ENCODE measurements at regions not wholly inside any gene's neighbourhood (a gene's known extent, or its start where the extent isn't known, plus 50 kb on each side); places are given as distances from the start of the nearest gene placed in this dataset.
"Not testable (repeated sequence)": the region's sequence is repeated elsewhere in the genome, so short reads cannot be mapped to it uniquely, and the experiment has no call there.

- no peak for DNase-seq
These were observed 1095.8 kb downstream of the UQCRFS1 start for GRCh38 chr19:28117143-28117542.

DNA sequence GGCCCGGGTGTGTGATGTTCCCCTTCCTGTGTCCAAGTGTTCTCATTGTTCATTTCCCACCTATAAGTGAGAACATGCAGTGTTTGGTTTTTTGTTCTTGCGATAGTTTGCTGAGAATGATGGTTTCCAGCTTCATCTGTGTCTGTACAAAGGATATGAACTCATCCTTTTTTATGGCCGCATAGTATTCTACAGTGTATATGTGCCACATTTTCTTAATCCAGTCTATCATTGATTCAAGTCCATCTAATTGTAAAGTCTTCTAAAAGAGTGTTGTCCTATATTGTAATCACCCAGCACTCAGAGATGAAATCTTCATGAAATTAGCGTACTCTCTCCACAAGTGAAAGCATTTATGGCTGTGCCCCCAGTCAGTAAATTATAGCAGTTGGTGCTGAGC, 1096.6 kb downstream of the UQCRFS1 start:
- DNase-seq, result not testable (repeated sequence)

DNA sequence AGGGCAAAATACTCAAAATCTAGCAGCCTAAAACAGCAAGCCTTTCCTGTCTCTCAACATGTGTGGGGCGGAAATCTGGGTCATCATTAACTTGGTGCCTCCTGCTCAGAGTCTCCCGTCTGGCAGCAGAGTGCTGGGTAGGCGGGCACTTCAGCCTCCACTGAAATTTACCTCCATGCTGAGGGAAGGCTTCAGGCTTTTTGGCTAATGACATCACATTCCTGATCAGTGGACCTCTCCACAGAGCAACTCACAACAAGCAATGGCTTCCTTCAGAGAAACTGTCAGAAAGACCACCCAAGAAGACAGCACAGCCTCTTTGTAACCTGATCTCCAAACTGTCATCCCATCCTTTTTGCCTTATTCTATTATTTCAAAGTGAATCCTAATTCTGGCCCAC, 1109.0 kb downstream of the UQCRFS1 start:
- DNase-seq, result no peak

DNA sequence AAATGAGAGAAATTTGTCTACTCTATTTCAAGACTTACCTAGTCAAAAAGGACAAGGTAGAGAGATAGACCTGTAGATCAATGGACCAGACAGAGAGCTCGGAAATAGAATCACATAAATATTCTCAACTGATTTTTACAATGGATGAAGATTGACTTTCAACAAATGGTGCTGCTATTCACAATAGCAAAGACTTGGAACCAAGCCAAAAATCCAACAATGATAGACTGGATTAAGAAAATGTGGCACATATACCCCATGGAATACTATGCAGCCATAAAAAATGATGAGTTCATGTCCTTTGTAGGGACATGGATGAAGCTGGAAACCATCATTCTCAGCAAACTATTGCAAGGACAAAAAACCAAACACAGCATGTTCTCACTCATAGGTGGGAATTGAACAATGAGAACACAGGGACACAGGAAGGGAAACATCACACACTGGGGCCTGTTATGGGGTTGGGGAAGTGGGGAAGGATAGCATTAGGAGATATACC, 1128.2 kb downstream of the UQCRFS1 start:
- DNase-seq, result not testable (repeated sequence)

- no peak for DNase-seq
These were observed 1136.3 kb downstream of the UQCRFS1 start for GRCh38 chr19:28076628-28077027.

DNA sequence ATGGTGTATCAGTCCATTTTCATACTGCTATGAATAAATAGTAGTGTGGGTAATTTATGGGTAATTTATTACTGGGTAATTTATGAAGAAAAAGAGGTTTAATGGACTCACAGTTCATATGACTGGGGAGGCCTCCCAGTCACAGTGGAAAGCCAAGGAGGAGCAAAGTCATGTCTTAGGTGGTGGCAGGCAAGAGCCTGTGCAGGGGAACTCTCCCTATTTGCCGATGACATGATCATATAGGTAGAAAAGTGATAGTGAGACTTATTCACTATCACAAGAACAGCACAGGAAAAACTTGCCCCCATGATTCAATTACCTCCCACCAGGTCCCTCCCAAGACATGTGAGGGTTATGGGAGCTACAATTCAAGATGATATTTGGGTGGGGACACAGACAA, 1137.7 kb downstream of the UQCRFS1 start:
- DNase-seq, result no peak

DNA sequence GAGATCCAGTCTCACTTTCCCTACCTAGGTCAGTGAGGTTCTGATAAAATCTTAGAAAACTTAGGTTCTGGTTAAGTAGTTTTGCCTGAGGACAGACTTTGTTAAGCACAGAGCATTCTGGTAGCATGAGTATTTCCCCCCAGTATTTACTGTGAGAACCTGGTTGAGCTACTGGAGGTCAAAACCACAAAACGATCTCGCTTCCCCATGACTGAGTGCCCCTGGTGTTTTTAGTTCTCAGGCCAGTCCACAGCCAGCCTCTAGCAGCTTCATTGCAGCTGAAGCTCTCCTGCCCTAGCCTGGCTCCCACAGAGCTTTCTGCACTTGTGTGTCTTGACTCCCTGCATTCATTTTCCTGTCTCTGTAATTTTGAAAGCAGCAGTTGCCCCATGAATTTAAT, 1138.2 kb downstream of the UQCRFS1 start:
- DNase-seq, result no peak

- DNase-seq, result no peak
These were observed 1145.1 kb downstream of the UQCRFS1 start for GRCh38 chr19:28067882-28068281.

- no peak for DNase-seq
These were observed 1146.0 kb downstream of the UQCRFS1 start for GRCh38 chr19:28066988-28067387.

DNA sequence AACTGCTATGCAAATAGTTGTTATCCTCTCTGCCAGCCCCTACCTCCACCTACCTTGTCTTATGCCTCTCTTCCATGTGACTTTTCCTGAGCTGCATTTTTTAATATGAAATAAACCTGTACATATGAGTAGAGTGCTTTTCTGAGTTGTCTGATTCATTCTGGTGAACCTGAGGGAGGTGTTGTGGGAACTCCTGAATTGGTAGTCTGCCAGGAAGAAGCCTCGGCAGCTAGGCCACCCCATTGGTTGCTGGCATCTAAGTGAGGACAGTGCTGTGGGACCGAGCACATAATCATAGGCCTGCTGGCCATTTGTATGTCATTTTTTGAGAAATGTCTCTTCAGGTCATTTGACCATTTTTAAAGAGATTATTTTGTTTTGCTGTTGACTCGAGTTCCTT, 1146.8 kb downstream of the UQCRFS1 start:
- DNase-seq, result no peak

GRCh38 chr19:28065026-28065425, 1147.9 kb downstream of the UQCRFS1 start:
- DNase-seq, result no peak

DNA sequence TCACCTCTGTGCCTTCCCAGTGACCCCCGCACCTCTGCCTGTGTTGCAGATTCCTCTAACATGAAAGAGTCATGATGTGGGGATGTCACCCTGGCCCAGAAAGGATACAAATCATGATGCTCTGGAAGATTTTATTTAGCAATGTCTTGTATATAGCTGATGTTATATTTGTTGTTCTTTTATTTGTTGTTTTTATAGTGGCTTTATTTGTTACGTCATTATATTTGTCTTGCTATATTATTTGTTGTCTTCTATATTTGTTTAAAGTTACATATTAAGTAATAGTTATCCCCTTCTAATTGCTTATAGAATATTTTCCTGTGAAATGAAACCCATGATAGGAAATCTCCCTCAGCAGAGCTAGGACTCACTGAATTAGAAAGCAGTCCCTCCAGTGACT, 1149.2 kb downstream of the UQCRFS1 start:
- DNase-seq, result no peak

GRCh38 chr19:28061111-28061510, 1151.8 kb downstream of the UQCRFS1 start:
- DNase-seq, result no peak

DNA sequence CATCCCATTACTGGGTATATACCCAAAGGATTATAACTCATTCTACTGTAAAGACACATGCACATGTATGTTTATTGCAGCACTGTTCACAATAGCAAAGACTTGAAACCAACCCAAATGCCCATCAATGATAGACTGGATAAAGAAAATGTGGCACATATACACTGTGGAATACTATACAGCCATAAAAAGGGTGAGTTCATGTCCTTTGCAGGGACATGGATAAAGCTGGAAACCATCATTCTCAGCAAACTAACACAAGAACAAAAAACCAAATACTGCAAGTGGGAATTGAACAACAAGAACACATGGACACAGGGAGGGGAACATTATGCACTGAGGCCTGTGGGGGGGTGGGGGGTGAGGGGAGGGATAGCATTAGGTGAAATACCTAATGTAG, 1155.9 kb downstream of the UQCRFS1 start:
- not testable (repeated sequence) for DNase-seq

DNA sequence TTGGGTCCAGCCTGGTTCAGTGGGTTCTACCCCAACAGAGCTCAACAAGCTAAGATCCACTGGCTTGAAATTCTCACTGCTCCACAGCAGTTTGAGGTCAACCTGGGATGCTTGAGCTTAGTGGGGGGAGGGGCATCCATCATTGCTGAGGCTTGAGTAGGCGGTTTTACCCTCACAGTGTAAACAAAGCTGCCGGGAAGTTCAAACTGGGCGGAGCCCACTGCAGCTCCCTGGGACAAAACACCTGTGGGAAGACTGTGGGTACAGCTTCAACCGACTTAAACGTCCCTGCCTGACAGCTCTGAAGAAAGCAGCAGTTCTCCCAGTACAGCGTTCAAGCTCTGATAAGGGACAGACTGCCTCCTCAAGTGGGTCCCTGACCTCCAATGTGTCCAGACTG, 1161.9 kb downstream of the UQCRFS1 start:
- DNase-seq, result no peak

DNA sequence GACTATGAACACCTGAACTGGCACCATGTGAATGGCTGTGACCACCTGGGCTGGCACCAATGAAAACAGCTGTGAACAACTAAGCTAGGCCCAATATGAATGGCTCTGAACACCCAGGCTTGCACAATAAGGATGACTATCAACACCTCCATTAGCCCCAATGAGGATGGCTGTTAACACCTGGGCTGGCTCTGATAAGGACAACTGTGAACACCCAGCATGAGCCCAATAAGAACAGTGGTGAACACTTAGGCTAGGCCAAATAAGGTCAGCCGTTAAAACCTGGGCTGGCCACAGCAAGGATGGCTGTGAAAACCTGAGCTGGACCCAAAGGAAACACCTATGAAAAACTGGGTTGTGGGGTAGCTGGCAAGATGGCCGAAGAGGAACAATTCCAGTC, 1163.1 kb downstream of the UQCRFS1 start:
- DNase-seq, result no peak

- no peak for DNase-seq
These were observed 1166.0 kb downstream of the UQCRFS1 start for GRCh38 chr19:28046932-28047331.

DNA sequence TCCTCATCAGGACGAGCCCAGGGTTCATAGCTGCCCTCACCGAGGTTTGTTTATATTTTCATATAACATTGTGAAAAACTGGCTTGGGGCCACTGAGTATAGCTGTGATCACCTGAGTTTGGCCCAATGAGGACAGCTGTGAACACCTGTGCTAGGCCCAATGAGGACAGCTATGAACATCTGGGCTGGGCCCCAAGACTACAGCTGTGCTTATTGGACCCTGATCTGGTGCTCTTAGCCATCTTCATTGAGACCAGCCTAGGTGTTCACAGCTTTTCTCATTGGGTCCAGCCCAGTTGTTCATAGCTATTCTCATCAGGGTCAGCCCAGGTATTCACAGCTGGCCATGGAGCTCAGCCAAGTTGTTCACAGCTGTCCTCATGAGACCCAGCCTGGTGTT, 1167.3 kb downstream of the UQCRFS1 start:
- no peak for DNase-seq

GRCh38 chr19:28044477-28044876, 1168.5 kb downstream of the UQCRFS1 start:
- DNase-seq, result no peak

DNA sequence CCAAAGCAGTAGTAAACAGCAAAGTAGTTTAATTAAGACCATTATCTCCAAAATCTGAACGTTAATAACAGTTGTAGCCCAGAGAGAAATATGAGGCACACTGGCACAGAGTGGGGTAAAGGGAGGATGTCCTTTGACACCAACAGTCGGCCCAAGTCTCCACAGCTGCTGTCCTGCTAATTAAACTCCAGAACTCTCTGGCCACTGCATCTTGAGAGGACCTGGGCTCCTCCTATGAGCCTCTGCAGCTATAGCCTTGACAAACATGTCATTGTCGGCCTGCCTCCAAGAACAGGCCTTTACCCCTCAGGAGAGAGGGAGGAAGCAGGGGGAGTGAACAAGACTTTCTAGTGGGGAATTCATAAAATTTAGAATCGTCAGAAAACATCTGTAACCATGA, 1170.4 kb downstream of the UQCRFS1 start:
- no peak for DNase-seq

DNA sequence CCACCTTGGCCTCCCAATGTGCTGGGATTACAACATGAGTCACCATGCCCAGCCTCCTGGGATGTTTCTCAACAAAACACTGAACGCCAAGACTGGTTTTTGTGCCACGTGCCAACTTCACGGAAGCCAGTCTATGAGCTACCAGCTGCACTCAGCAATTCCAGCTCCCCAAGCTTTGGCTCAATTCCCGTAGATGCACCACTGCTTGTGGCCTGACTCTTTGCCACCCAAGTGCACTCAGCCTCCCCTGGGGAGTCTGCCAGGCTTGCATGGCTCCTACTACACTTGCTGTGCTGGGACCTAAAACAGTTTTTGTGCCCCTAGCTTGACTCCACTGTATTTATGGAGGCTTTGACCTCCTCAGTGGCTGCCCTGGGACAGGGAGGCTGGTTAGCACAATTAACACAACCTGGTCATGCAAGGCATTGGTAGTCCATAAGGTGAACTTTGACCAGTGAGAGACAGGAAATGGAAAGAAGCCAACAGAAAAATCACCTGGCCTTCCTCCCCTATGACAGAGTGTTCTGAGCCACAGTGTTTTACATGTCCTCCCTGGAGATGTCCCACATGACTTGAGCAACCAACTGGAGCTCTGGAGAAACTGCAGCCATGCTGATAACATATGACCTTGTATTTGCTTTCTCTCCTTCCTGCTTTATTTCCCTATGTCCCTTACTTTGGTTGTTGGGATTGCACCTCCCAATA, 1173.1 kb downstream of the UQCRFS1 start:
- DNase-seq, result no peak

DNA sequence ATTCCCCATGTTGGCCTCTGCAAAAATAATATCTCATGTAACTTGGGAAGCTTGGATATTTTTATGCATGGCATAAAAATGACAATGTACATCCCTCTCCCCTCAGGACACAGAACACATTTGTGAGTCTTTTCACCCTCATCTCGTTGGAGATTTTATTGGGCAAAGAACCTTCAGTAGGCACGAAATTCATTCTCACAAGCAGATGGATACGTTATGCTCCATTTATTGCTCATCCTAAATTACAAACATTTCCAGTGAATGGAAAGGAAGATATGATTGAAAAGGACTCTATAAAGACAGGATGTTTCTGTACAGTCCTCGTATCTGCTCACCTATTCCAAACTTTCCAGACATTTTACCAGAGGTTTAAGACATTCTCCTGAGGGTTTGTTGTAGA, 1175.8 kb downstream of the UQCRFS1 start:
- DNase-seq, result no peak

- DNase-seq, result no peak
These were observed 1176.5 kb downstream of the UQCRFS1 start for GRCh38 chr19:28036486-28036885.

- DNase-seq, result no peak
These were observed 1178.0 kb downstream of the UQCRFS1 start for GRCh38 chr19:28034936-28035335.

DNA sequence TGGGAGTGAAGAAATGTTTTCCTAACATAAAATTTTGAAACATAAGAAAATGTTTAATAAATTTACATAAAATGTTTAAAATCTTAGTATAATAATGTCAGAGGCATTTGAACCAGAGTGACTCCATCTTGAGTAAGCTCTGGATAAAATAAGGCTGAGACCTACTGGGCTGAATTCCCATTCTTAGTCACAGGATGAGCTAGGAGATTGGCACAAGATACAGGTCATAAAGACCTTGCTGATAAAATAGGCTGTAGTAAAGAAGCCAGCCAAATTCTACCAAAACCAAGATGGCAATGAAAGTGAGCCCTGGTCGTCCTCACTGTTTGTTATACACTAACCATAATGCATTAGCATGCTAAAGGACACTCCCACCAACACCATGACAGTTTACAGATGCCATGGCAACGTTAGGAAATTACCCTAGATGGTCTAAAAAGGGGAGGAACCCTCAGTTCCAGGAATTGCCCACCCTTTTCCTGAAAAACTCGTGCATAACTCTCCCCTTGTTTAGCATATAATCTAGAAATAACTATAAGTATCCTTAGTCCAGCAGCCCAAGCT, 1184.0 kb downstream of the UQCRFS1 start:
- DNase-seq, result no peak

All from COR-L47 (cell line).